Caco-2 (cell line): ENCODE measurements at regions not wholly inside any gene's neighbourhood (a gene's known extent, or its start where the extent isn't known, plus 50 kb on each side); places are given as distances from the start of the nearest gene placed in this dataset.

ENCODE experiments used
- BruUV-seq: library from RNA; stranded (reverse); fragments of 400-500 nt; replicated peaks from 2 replicates; lab custom pipeline; 2021; lab: Mats Ljungman, UMichigan
- CTCF ChIA-PET: fragments of 300-600 bp; sonication (Branson Sonifier 250); formaldehyde crosslinking; loops from one replicate; lab custom pipeline; 2022; ENCODE audit warnings: antibody characterized with exemption; lab: Charles Lee
- POLR2A ChIA-PET: fragments of 300-600 bp; sonication (Branson Sonifier 250); formaldehyde crosslinking; loops from one replicate; lab custom pipeline; 2022; ENCODE audit warnings: antibody characterized with exemption; lab: Charles Lee
- DNase-seq, 2 experiments: peaks; one replicate each; pipeline versions ENCODE4 v3.0.0 to v3.0.0-alpha.2; 2020 to 2022
- H3K27me3 ChIP-seq: replicated peaks from 2 replicates; pipeline ENCODE4 v1.6.0; 2011; ENCODE audit warnings: low read length; ENCODE audit not compliant: control insufficient read depth, insufficient read depth
- H3K36me3 ChIP-seq: 2 replicates; pipeline ENCODE4 v1.5.1; 2011; ENCODE audit warnings: low read length; ENCODE audit not compliant: control insufficient read depth, insufficient read depth
- H3K4me1 ChIP-seq: fragments of 250-450 bp; sonication (Bioruptor Pico); 2 replicates; pipeline ENCODE4 v1.5.1; 2020; ENCODE audit warnings: mild to moderate bottlenecking
- H3K4me3 ChIP-seq: 2 replicates; pipeline ENCODE4 v1.5.1; 2011; ENCODE audit warnings: low read depth, mild to moderate bottlenecking, control low read depth, low read length
- H3K9me3 ChIP-seq: fragments of 250-450 bp; sonication (Bioruptor Pico); 2 replicates; pipeline ENCODE4 v1.5.1; 2020; ENCODE audit warnings: mild to moderate bottlenecking, moderate library complexity
- H3K27ac Mint-ChIP-seq: one replicate; pipeline ENCODE4 v1.8.0; 2022; ENCODE audit warnings: mixed read lengths; ENCODE audit not compliant: unreplicated experiment
- H3K27me3 Mint-ChIP-seq: one replicate; pipeline ENCODE4 v1.8.0; 2022; ENCODE audit warnings: mixed read lengths; ENCODE audit not compliant: insufficient read depth, unreplicated experiment
- H3K36me3 Mint-ChIP-seq: one replicate; pipeline ENCODE4 v1.8.0; 2022; ENCODE audit warnings: mild to moderate bottlenecking, mixed read lengths; ENCODE audit not compliant: insufficient read depth, unreplicated experiment
- H3K4me1 Mint-ChIP-seq: one replicate; pipeline ENCODE4 v1.8.0; 2022; ENCODE audit warnings: low read depth, mixed read lengths; ENCODE audit not compliant: unreplicated experiment
- H3K4me3 Mint-ChIP-seq: one replicate; pipeline ENCODE4 v1.8.0; 2022; ENCODE audit warnings: mild to moderate bottlenecking, moderate library complexity, mixed read lengths; ENCODE audit not compliant: unreplicated experiment
- H3K9me3 Mint-ChIP-seq: one replicate; pipeline ENCODE4 v1.8.0; 2022; ENCODE audit warnings: mixed read lengths; ENCODE audit not compliant: unreplicated experiment
- CTCF ChIP-seq, 2 experiments: fragments of 200-600 bp in 1 of 2; IDR thresholded peaks; 1 replicate in 1 of 2; 2 replicates in 1 of 2; pipeline versions ENCODE4 v1.5.1 to v1.8.0; 2011 to 2022; ENCODE audit warnings: antibody characterized with exemption in 1 of 2, control low read depth in 1 of 2, inconsistent platforms in 1 of 2, low read depth in 1 of 2, low read length in 1 of 2, mild to moderate bottlenecking in 1 of 2, moderate library complexity in 1 of 2; ENCODE audit not compliant: insufficient read depth in 1 of 2, severe bottlenecking in 1 of 2, unreplicated experiment in 1 of 2
- intact Hi-C: fragments of 100-400 bp; cut with micrococcal nuclease; formaldehyde crosslinking; loops from one replicate; pipeline ENCODE4 v1.10.0; 2022; ENCODE audit not compliant: unreplicated experiment

- H3K9me3 Mint-ChIP-seq: no peaks in the 10 kb centered on the region
- peak overlapping the region; percentile 59 for H3K4me3 Mint-ChIP-seq
- H3K27ac Mint-ChIP-seq: peak overlapping the region; percentile 95
- Histone ChIP-seq H3K27me3 (no peaks in the 10 kb centered on the region), H3K4me3 (no peak overlapping the region), H3K4me1 (peaks cover 29% of the 10 kb centered on the region), H3K36me3 (no peaks in the 10 kb centered on the region), H3K9me3 (no peaks in the 10 kb centered on the region)
- peaks cover 29% of the 10 kb centered on the region for H3K4me1 Mint-ChIP-seq
- no peaks in the 10 kb centered on the region for H3K36me3 Mint-ChIP-seq
- no TSS peak for BruUV-seq
- H3K27me3 Mint-ChIP-seq: no peaks in the 10 kb centered on the region
- TF ChIP-seq CTCF (IDR thresholded peaks at IDR 0.05; ENCODE audit: insufficient read depth in 1 of 2, low read depth in 1 of 2, low read length in 1 of 2, severe bottlenecking in 1 of 2, unreplicated experiment in 1 of 2): no peak
- peak; percentile 27 to 38 for DNase-seq
- ChIA-PET POLR2A (no interaction called here), CTCF (no interaction called here)
- intact Hi-C loops: loop anchor here (5.0 kb wide), 1 partner anchor 109 kb away; no protein-coding TSS in a partner anchor
Observed at GRCh38 chr2:136628490-136628889, 136.9 kb upstream of the THSD7B start.

- no peaks in the 10 kb centered on the region for H3K36me3 ChIP-seq
- no peaks in the 10 kb centered on the region for H3K27me3 ChIP-seq
- no peak for TF ChIP-seq CTCF (IDR thresholded peaks at IDR 0.05; ENCODE audit: insufficient read depth in 1 of 2, low read depth in 1 of 2, low read length in 1 of 2, severe bottlenecking in 1 of 2, unreplicated experiment in 1 of 2)
- intact Hi-C loops: no loop called here
- ChIA-PET CTCF (no interaction called here), POLR2A (no interaction called here)
- Mint-ChIP-seq H3K27me3 (no peaks in the 10 kb centered on the region), H3K9me3 (peaks cover 9% of the 10 kb centered on the region), H3K4me3 (no peak overlapping the region), H3K4me1 (peaks cover 6% of the 10 kb centered on the region), H3K27ac (no peak overlapping the region), H3K36me3 (no peaks in the 10 kb centered on the region)
- DNase-seq: no peak
- H3K4me3 ChIP-seq: no peak overlapping the region
- no TSS peak for BruUV-seq
- no peaks in the 10 kb centered on the region for H3K9me3 ChIP-seq
- 0 out of 2 replicates have a peak, but pooled peaks cover 2% of the 10 kb centered on the region for H3K4me1 ChIP-seq
Observed at GRCh38 chr2:136613096-136613495, 152.2 kb upstream of the THSD7B start.

- H3K9me3 Mint-ChIP-seq: peaks cover 9% of the 10 kb centered on the region
- BruUV-seq: no TSS peak
- no peaks in the 10 kb centered on the region for H3K27me3 Mint-ChIP-seq
- no peak overlapping the region for H3K27ac Mint-ChIP-seq
- DNase-seq: no peak
- no peak for TF ChIP-seq CTCF (IDR thresholded peaks at IDR 0.05; ENCODE audit: insufficient read depth in 1 of 2, low read depth in 1 of 2, low read length in 1 of 2, severe bottlenecking in 1 of 2, unreplicated experiment in 1 of 2)
- no peaks in the 10 kb centered on the region for H3K4me1 ChIP-seq
- no peak overlapping the region for H3K4me3 Mint-ChIP-seq
- no peak overlapping the region for H3K4me3 ChIP-seq
- no peaks in the 10 kb centered on the region for H3K36me3 ChIP-seq
- POLR2A ChIA-PET: no interaction called here
- no peaks in the 10 kb centered on the region for H3K27me3 ChIP-seq
- H3K4me1 Mint-ChIP-seq: no peaks in the 10 kb centered on the region
- intact Hi-C loops: no loop called here
- CTCF ChIA-PET: no interaction called here
- H3K9me3 ChIP-seq: no peaks in the 10 kb centered on the region
- no peaks in the 10 kb centered on the region for H3K36me3 Mint-ChIP-seq
Observed at GRCh38 chr2:136612079-136612478, 153.3 kb upstream of the THSD7B start.
